NT2/D1 (cell line): ENCODE measurements at regions not wholly inside any gene's neighbourhood (a gene's known extent, or its start where the extent isn't known, plus 50 kb on each side); places are given as distances from the start of the nearest gene placed in this dataset.

Source experiments
- SUZ12 ChIP-seq: IDR thresholded peaks from 2 replicates; pipeline ENCODE4 v1.6.1; 2011; ENCODE audit not compliant: insufficient read length, insufficient read depth; ENCODE audit errors: extremely low read depth
- YY1 ChIP-seq: IDR thresholded peaks from 2 replicates; pipeline ENCODE4 v1.6.1; 2011; ENCODE audit not compliant: insufficient read length, insufficient read depth
- ZNF274 ChIP-seq: IDR thresholded peaks from 2 replicates; pipeline ENCODE4 v1.6.1; 2011; ENCODE audit warnings: mild to moderate bottlenecking, low read depth, low read length

- TF ChIP-seq ZNF274 (no peak), YY1 (no peak), SUZ12 (no peak)
Observed at GRCh38 chrX:10714531-10714930, 94.1 kb upstream of the MID1 start.
